Esophagus muscularis mucosa (tissue), 4 donors: ENCODE measurements at regions not wholly inside any gene's neighbourhood (a gene's known extent, or its start where the extent isn't known, plus 50 kb on each side); places are given as distances from the start of the nearest gene placed in this dataset.

Experiments used
- DNase-seq: peaks from one replicate; pipeline ENCODE4 v3.0.0-alpha.2; 2017; ENCODE audit errors: extremely low spot score
- H3K27ac ChIP-seq, 4 donors: fragments of 200-600 bp; sonication (generic); replicated peaks in 1 of 4; 1 replicate in 3 of 4; 2 replicates in 1 of 4; pipeline ENCODE4 v1.5.1; 2016 to 2019; ENCODE audit warnings: mild to moderate bottlenecking in 1 of 4
- H3K27me3 ChIP-seq, 4 donors: fragments of 200-600 bp; sonication (generic); one replicate each; pipeline versions ENCODE4 v1.5.1 to v1.6.0; 2016 to 2019
- H3K36me3 ChIP-seq, 4 donors: fragments of 200-600 bp; sonication (generic); one replicate each; pipeline ENCODE4 v1.5.1; 2016 to 2019
- H3K4me1 ChIP-seq, 4 donors: fragments of 200-600 bp; sonication (generic); one replicate each; pipeline ENCODE4 v1.5.1; 2016 to 2019
- H3K4me3 ChIP-seq, 4 donors: fragments of 200-600 bp; sonication (generic); 1 replicate in 2 of 4; 2 replicates in 2 of 4; pipeline ENCODE4 v1.5.1; 2016 to 2019; ENCODE audit warnings: mild to moderate bottlenecking in 4 of 4, moderate library complexity in 1 of 4
- H3K9me3 ChIP-seq, 4 donors: fragments of 200-600 bp; sonication (generic); 1 replicate in 3 of 4; 2 replicates in 1 of 4; pipeline ENCODE4 v1.5.1; 2016 to 2019
- EP300 ChIP-seq: sonication (generic); formaldehyde crosslinking; IDR thresholded peaks from one replicate; pipeline ENCODE4 v1.6.1; 2017; ENCODE audit warnings: antibody characterized with exemption
- POLR2A ChIP-seq: fragments of 450-650 bp; IDR thresholded peaks from one replicate; pipeline ENCODE4 v1.6.1; 2017; ENCODE audit warnings: antibody characterized with exemption, moderate library complexity, mild to moderate bottlenecking, low read depth
- POLR2AphosphoS5 ChIP-seq, 2 donors: sonication (generic); formaldehyde crosslinking; IDR thresholded peaks; one replicate each; pipeline ENCODE4 v1.6.1; 2017; ENCODE audit warnings: antibody characterized with exemption in 2 of 2
- WGBS: methylation state at CpG from one replicate; pipeline ENCODE4 v1.1.5; 2018; 5-methylcytosine and 5-hydroxymethylcytosine counted together
- intact Hi-C: fragments of 100-400 bp; cut with DNase I; formaldehyde crosslinking; loops from one replicate; pipeline ENCODE4 v1.15.1; 2023
- TF ChIP-seq, protein P1 (sequence below), 3 experiments: fragments of 200-600 bp in 2 of 3; fragments of 450-650 bp in 1 of 3; sonication (generic) in 2 of 3; IDR thresholded peaks; one replicate each; pipeline ENCODE4 v1.5.1; 2017 to 2019; ENCODE audit warnings: antibody characterized with exemption in 3 of 3, mild to moderate bottlenecking in 2 of 3, moderate library complexity in 1 of 3

DNA sequence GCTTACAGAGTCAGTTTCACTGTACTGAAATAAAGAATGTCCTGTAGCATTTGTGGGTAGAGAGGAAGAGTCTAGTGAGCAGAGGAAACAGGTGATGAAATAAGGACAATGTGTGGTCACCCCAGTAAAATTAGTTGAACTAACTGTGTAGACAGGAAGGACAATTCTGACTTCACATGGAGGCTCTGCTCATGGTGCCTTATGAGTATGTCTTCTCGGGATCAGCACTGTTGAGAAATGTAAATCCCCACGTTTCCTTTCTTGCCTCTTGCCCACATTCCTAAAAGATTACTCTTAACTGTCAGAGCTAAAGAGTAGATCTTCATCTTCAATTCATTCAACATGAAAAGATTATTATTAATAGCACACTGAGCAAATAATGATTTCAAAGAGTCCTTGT lies 113.2 kb upstream of the FLRT2 start:
- TF ChIP-seq POLR2A (no peak), EP300 (no peak), POLR2AphosphoS5 (IDR thresholded peaks at IDR 0.05) (no peak)
- TF ChIP-seq, protein P1, sequence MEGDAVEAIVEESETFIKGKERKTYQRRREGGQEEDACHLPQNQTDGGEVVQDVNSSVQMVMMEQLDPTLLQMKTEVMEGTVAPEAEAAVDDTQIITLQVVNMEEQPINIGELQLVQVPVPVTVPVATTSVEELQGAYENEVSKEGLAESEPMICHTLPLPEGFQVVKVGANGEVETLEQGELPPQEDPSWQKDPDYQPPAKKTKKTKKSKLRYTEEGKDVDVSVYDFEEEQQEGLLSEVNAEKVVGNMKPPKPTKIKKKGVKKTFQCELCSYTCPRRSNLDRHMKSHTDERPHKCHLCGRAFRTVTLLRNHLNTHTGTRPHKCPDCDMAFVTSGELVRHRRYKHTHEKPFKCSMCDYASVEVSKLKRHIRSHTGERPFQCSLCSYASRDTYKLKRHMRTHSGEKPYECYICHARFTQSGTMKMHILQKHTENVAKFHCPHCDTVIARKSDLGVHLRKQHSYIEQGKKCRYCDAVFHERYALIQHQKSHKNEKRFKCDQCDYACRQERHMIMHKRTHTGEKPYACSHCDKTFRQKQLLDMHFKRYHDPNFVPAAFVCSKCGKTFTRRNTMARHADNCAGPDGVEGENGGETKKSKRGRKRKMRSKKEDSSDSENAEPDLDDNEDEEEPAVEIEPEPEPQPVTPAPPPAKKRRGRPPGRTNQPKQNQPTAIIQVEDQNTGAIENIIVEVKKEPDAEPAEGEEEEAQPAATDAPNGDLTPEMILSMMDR (IDR thresholded peaks at IDR 0.05), result no peak
- no peak for DNase-seq
- Histone ChIP-seq H3K27me3 (no peaks in the 10 kb centered on the region), H3K4me1 (no peaks in the 10 kb centered on the region), H3K4me3 (no peak overlapping the region), H3K9me3 (no peaks in the 10 kb centered on the region), H3K27ac (no peak overlapping the region), H3K36me3 (no peaks in the 10 kb centered on the region)
- intact Hi-C loops, result no loop called here
- WGBS, result 18% methylated on average over 2 of the region's 2 CpGs

DNA sequence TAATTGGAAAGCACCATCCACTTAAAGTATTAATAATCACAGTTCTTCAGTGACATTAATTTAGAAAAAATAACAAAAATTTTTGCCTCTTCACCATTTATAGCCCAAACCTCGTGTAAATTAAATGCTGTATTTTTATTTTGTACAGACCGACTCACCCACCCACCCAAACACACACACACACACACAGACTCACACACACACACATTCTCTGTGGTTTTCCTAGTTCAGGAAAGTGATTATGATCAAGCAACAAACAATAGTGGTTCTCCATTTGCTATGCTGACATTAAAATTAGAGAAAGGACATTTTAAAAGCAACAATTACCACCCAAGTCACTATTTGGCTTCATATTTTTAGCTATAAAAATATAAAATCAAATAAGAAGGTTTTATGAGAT lies 112.5 kb upstream of the FLRT2 start:
- no peaks in the 10 kb centered on the region for H3K9me3 ChIP-seq
- no peak overlapping the region for H3K4me3 ChIP-seq
- no peak for DNase-seq
- intact Hi-C loops, result no loop called here
- H3K36me3 ChIP-seq, result no peaks in the 10 kb centered on the region
- no peaks in the 10 kb centered on the region for H3K4me1 ChIP-seq
- no peak overlapping the region for H3K27ac ChIP-seq
- no peak for TF ChIP-seq POLR2A
- TF ChIP-seq, protein P1 (IDR thresholded peaks at IDR 0.05), result no peak
- WGBS, result 69% methylated on average over 2 of the region's 2 CpGs
- H3K27me3 ChIP-seq, result no peaks in the 10 kb centered on the region

DNA sequence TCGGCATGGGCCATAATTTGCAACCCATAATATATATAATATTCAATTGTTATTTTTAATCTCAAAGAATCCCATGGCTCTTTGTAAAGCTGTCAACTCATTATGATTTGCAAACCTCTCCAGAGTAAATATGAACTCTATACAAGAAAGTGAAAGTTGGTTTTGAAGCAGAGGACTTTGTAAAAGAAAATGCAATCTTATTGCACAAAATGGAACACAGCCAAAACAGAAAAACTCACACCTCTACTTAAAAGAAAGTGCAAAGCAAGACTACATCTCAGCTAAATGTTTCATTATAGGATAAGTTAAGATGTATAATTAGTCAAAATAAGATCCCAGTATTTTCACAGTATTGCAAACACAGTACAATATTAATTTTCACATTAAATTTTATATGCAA lies 111.2 kb upstream of the FLRT2 start:
- intact Hi-C loops, result no loop called here
- DNase-seq, result no peak
- 92% methylated on average over 1 of the region's 1 CpG for WGBS
- Histone ChIP-seq H3K27ac (no peak overlapping the region), H3K4me1 (no peaks in the 10 kb centered on the region), H3K36me3 (no peaks in the 10 kb centered on the region), H3K9me3 (no peaks in the 10 kb centered on the region), H3K27me3 (no peaks in the 10 kb centered on the region), H3K4me3 (no peak overlapping the region)
- no peak for TF ChIP-seq POLR2A
- TF ChIP-seq, protein P1 (IDR thresholded peaks at IDR 0.05), result no peak
- no peak for TF ChIP-seq POLR2AphosphoS5 (IDR thresholded peaks at IDR 0.05)
- no peak for TF ChIP-seq EP300

DNA sequence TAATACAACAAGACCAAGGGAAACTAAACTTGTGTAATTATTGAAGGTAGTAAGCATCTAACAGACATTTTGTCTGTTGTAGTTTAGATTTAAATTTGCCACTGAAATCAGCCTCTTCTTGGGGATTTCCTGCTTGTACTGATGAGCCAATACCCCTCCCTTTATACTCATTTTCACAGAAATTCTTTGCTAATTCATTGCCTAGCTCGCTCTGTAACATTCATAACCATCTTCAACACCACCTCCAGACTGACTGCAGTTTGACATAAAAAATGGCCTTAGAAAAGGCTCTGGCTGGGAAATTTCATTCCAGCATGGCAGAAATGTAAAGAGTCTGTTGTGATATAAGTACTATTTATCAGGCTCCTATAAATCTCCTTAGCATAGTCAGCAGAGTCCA lies 109.7 kb upstream of the FLRT2 start:
- no peak overlapping the region for H3K4me3 ChIP-seq
- no peaks in the 10 kb centered on the region for H3K27me3 ChIP-seq
- TF ChIP-seq EP300 (no peak), POLR2A (no peak), POLR2AphosphoS5 (IDR thresholded peaks at IDR 0.05) (no peak)
- TF ChIP-seq, protein P1 (IDR thresholded peaks at IDR 0.05), result no peak
- H3K36me3 ChIP-seq, result no peaks in the 10 kb centered on the region
- H3K9me3 ChIP-seq, result no peaks in the 10 kb centered on the region
- no peak for DNase-seq
- intact Hi-C loops, result no loop called here
- WGBS, result 71% methylated on average over 1 of the region's 1 CpG
- H3K27ac ChIP-seq, result no peak overlapping the region
- H3K4me1 ChIP-seq, result no peaks in the 10 kb centered on the region

DNA sequence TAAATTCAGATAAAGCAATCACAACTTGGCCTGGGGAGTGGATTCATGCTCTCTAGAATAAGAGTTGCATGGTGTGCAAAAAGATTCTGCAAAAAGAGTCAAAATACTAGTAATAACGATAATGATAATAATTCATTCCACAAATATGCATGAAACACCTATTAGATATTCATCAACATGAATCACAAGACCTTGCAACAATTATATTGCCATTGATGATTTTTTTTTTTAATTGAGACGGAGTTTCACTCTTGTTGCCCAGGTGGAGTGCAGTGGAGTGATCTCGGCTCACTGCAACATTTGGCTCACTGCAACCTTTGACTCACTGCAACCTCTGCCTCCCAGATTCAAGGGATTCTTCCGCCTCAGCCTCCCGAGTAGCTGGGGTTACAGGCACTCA lies 109.2 kb upstream of the FLRT2 start:
- Histone ChIP-seq H3K4me3 (no peak overlapping the region), H3K27ac (no peak overlapping the region), H3K9me3 (no peaks in the 10 kb centered on the region), H3K36me3 (no peaks in the 10 kb centered on the region), H3K4me1 (no peaks in the 10 kb centered on the region), H3K27me3 (no peaks in the 10 kb centered on the region)
- no peak for DNase-seq
- TF ChIP-seq POLR2AphosphoS5 (IDR thresholded peaks at IDR 0.05) (no peak), EP300 (no peak), POLR2A (no peak)
- TF ChIP-seq, protein P1 (IDR thresholded peaks at IDR 0.05), result no peak
- WGBS, result 89% methylated on average over 5 of the region's 5 CpGs
- intact Hi-C loops, result no loop called here
